ENCODE measurements at regions not wholly inside any gene's neighbourhood (a gene's known extent, or its start where the extent isn't known, plus 50 kb on each side); places are given as distances from the start of the nearest gene placed in this dataset.

- no peaks in the 10 kb centered on the region for H3K27me3 ChIP-seq (replicated peaks)
- in situ Hi-C loops (cut with HindIII; ENCODE audit: low pct_ligation_motif_present, low sequenced_read_pairs), result no loop called here
- no peaks in the 10 kb centered on the region for H3K36me3 ChIP-seq (replicated peaks)
- no peak overlapping the region for H3K27ac ChIP-seq
- TF ChIP-seq, protein P1, sequence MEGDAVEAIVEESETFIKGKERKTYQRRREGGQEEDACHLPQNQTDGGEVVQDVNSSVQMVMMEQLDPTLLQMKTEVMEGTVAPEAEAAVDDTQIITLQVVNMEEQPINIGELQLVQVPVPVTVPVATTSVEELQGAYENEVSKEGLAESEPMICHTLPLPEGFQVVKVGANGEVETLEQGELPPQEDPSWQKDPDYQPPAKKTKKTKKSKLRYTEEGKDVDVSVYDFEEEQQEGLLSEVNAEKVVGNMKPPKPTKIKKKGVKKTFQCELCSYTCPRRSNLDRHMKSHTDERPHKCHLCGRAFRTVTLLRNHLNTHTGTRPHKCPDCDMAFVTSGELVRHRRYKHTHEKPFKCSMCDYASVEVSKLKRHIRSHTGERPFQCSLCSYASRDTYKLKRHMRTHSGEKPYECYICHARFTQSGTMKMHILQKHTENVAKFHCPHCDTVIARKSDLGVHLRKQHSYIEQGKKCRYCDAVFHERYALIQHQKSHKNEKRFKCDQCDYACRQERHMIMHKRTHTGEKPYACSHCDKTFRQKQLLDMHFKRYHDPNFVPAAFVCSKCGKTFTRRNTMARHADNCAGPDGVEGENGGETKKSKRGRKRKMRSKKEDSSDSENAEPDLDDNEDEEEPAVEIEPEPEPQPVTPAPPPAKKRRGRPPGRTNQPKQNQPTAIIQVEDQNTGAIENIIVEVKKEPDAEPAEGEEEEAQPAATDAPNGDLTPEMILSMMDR (IDR thresholded peaks at IDR 0.05; ENCODE audit: low read depth, low read length, missing control alignments), result no peak
- DNase-seq, result no peak
- H3K4me3 ChIP-seq (ENCODE audit: low read depth, low read length), result no peak overlapping the region
Measured at GRCh38 chr4:36511785-36512184, 230.4 kb downstream of the DTHD1 start.

DNA sequence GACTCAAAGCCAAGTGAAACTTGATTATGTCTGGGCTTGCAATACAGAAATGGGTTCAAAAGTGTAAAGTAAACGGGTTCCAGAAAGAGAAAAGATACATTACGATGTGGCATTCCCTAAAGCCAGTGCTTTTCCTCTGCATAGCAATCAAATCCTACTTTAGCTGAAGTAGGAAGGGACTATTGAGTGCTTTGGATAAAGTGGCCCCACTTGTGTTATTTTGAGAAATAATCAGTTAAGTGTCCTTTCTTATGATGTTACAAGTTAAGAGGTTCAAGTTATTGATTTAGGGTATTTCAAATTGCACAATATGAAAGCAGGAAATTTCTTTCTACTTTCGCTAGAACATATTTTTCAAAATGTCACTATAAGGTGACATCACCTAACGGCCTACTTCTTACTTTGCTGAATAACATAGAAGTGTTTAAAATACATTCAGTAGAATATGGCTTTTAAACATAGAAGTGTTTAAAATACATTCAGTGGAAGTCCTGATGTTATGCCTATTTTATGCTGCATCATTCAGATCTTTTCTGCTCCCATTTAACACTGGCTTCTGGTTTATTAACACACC is 235.2 kb downstream of the DTHD1 start:
- no peaks in the 10 kb centered on the region for H3K36me3 ChIP-seq (replicated peaks)
- H3K27ac ChIP-seq, result no peak overlapping the region
- no peak for DNase-seq
- H3K27me3 ChIP-seq (replicated peaks), result no peaks in the 10 kb centered on the region
- TF ChIP-seq, protein P1 (IDR thresholded peaks at IDR 0.05; ENCODE audit: low read depth, low read length, missing control alignments), result no peak
- H3K4me3 ChIP-seq (ENCODE audit: low read depth, low read length), result no peak overlapping the region
- in situ Hi-C loops (cut with HindIII; ENCODE audit: low pct_ligation_motif_present, low sequenced_read_pairs), result no loop called here

- TF ChIP-seq, protein P1 (IDR thresholded peaks at IDR 0.05; ENCODE audit: low read depth, low read length, missing control alignments), result no peak
- DNase-seq, result no peak
- Histone ChIP-seq H3K36me3 (replicated peaks) (no peaks in the 10 kb centered on the region), H3K27me3 (replicated peaks) (no peaks in the 10 kb centered on the region), H3K27ac (no peak overlapping the region), H3K4me3 (ENCODE audit: low read depth, low read length) (no peak overlapping the region)
- in situ Hi-C loops (cut with HindIII; ENCODE audit: low pct_ligation_motif_present, low sequenced_read_pairs), result no loop called here
Measured at GRCh38 chr4:36523182-36523581, 241.8 kb downstream of the DTHD1 start.

DNA sequence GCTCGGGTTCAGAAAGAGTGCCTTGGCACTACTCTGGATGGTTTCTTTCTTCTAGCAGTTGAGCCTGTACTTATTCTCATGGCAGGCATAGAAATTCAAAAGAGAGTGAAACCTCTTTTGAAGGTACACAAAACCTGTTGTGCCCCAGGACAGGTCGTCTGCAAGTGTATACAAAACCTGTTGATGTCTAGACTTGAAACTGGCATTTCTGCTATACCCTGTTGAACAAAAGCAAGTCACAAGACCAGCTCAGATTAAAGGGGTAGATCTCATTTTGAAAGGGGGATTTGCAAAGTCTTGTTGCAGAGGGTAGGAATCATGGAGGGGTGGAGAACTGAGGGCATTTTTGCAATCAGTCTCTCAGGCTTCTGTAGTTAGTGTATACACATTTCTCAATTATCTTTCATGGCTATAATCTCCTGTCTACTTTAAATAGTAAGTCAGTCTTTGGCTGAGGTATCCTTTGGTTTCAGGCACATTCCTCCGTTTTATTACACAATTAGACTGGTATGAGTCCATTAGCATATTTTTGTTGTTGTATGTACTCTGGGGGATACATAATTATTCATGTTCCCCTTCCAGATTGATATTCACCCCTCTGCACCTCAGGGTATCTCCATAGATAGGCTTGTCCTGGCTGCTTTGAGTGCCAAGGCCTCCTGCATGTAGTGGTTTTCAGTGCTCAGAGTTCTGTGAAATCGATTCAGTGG is 251.4 kb downstream of the DTHD1 start:
- TF ChIP-seq, protein P1 (IDR thresholded peaks at IDR 0.05; ENCODE audit: low read depth, low read length, missing control alignments), result no peak
- Histone ChIP-seq H3K36me3 (replicated peaks) (no peaks in the 10 kb centered on the region), H3K27me3 (replicated peaks) (no peaks in the 10 kb centered on the region), H3K27ac (no peak overlapping the region), H3K4me3 (ENCODE audit: low read depth, low read length) (no peak overlapping the region)
- DNase-seq, result no peak
- in situ Hi-C loops (cut with HindIII; ENCODE audit: low pct_ligation_motif_present, low sequenced_read_pairs), result no loop called here

DNA sequence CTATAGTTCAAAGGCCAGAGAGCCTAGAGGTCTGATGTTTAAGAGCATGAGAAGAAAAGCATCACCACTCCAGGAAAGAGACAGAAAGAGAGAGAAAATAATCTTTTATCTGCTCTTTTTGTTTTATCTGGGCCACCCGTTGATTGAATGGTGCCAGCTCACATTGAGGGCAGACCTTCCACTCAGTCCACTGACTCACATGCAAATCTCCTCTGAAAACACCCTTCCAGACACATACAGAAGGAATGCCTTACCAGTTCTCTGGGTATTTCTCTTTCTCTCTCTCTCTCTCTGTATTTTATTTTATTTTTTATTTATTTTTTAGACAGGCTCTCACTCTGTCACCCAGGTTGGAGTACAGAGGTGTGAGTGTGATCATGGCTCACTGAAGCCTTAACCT is 252.5 kb downstream of the DTHD1 start:
- Histone ChIP-seq H3K27me3 (replicated peaks) (no peaks in the 10 kb centered on the region), H3K4me3 (ENCODE audit: low read depth, low read length) (no peak overlapping the region), H3K36me3 (replicated peaks) (no peaks in the 10 kb centered on the region), H3K27ac (no peak overlapping the region)
- no peak for DNase-seq
- TF ChIP-seq, protein P1 (IDR thresholded peaks at IDR 0.05; ENCODE audit: low read depth, low read length, missing control alignments), result no peak
- in situ Hi-C loops (cut with HindIII; ENCODE audit: low pct_ligation_motif_present, low sequenced_read_pairs), result no loop called here

GRCh38 chr4:36547383-36547782 is 266.0 kb downstream of the DTHD1 start:
- no peak for DNase-seq
- in situ Hi-C loops (cut with HindIII; ENCODE audit: low pct_ligation_motif_present, low sequenced_read_pairs), result no loop called here
- no peaks in the 10 kb centered on the region for H3K27me3 ChIP-seq (replicated peaks)
- no peak overlapping the region for H3K4me3 ChIP-seq (ENCODE audit: low read depth, low read length)
- TF ChIP-seq, protein P1 (IDR thresholded peaks at IDR 0.05; ENCODE audit: low read depth, low read length, missing control alignments), result no peak
- no peaks in the 10 kb centered on the region for H3K36me3 ChIP-seq (replicated peaks)
- H3K27ac ChIP-seq, result no peak overlapping the region

Measured in brain microvascular endothelial cell (primary cell).